ENCODE measurements at regions not wholly inside any gene's neighbourhood (a gene's known extent, or its start where the extent isn't known, plus 50 kb on each side); places are given as distances from the start of the nearest gene placed in this dataset.

DNA sequence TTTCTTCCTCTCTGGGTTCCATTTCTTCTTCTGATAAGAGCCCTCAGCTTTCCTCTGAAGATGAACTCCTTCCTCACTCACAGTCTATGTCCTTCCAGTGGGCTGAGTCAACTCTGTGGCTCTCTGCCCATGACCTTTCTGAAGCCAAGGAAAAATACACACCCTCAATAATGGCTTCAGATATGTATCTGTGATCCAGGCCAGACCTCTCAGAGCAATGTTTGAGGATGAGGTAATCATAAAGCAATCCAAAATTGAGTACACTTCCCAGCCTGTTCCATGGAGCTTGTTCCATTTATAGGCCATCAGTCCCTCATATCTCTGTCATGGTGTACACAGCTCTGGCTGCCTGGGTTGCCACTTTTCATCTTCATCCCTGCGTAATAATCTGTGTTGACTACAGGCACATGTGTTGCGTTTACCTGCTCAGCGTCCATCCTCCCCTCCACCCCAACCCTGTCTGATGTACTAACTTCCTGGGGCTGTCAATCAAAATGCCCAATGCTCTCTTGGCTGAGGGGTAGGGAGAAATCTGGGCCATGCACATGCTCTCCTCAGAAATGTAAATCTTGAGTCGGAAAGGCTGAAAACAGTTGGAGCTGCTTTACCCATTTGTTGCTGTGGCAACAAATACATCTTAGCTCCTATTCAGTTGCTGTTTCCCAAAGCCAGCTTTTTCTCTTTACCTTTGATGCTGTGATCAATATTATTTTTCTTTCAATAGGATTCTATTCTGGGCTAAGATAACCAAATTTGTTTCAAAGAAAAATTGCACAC is 377.8 kb upstream of the TMEM132C start:
- H3K4me3 ChIP-seq (ENCODE audit: low read depth, low read length): no peak overlapping the region
- no peak for DNase-seq (ENCODE audit: low read depth)
- TF ChIP-seq POLR2A (IDR thresholded peaks at IDR 0.05; ENCODE audit: extremely low read depth, insufficient read length) (no peak), MYC (IDR thresholded peaks at IDR 0.05; ENCODE audit: low read depth, low read length) (no peak)
- TF ChIP-seq, protein P1, sequence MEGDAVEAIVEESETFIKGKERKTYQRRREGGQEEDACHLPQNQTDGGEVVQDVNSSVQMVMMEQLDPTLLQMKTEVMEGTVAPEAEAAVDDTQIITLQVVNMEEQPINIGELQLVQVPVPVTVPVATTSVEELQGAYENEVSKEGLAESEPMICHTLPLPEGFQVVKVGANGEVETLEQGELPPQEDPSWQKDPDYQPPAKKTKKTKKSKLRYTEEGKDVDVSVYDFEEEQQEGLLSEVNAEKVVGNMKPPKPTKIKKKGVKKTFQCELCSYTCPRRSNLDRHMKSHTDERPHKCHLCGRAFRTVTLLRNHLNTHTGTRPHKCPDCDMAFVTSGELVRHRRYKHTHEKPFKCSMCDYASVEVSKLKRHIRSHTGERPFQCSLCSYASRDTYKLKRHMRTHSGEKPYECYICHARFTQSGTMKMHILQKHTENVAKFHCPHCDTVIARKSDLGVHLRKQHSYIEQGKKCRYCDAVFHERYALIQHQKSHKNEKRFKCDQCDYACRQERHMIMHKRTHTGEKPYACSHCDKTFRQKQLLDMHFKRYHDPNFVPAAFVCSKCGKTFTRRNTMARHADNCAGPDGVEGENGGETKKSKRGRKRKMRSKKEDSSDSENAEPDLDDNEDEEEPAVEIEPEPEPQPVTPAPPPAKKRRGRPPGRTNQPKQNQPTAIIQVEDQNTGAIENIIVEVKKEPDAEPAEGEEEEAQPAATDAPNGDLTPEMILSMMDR (IDR thresholded peaks at IDR 0.05; ENCODE audit: low read depth, low read length): no peak
- TF ChIP-seq, protein P2, sequence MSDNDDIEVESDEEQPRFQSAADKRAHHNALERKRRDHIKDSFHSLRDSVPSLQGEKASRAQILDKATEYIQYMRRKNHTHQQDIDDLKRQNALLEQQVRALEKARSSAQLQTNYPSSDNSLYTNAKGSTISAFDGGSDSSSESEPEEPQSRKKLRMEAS (IDR thresholded peaks at IDR 0.05; ENCODE audit: low read depth, low read length): no peak

DNA sequence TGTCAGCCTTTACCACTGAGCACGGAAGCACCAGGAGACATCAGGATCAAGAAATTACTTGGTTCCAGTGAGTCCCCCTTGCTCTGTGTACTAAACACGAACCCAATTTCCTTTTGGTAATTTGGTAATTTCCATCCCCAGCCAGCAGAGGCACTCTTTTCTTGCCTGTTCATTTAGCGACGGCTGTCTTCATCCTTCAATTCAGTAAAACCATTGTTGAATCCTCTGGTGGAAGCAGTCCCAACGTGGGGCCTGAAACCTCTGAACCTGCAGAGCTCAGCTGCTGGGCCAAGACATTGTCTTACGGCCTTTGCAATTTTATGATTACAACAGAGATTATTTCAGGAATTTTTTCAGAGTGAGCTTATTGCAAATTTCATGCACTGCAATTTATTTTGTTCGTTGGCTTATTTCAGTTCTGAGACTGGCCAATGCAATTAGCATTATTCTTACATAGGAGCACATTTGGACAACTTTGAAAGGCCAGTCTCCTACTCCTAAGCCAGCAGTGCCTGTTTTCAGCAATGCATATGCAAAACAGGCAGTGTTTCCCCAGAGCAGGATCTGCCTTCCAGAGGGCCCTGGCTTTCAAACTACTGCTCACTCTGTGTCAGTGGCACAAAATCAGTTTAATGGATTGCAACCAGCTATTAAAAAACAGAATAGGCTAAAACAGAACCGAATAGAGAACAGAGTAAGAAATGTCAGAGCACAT is 372.9 kb upstream of the TMEM132C start:
- H3K4me3 ChIP-seq (ENCODE audit: low read depth, low read length): no peak overlapping the region
- DNase-seq (ENCODE audit: low read depth): peak; percentile 29
- TF ChIP-seq, protein P1 (IDR thresholded peaks at IDR 0.05; ENCODE audit: low read depth, low read length): peak; percentile 63
- TF ChIP-seq, protein P2 (IDR thresholded peaks at IDR 0.05; ENCODE audit: low read depth, low read length): no peak
- no peak for TF ChIP-seq POLR2A (IDR thresholded peaks at IDR 0.05; ENCODE audit: extremely low read depth, insufficient read length)
- no peak for TF ChIP-seq MYC (IDR thresholded peaks at IDR 0.05; ENCODE audit: low read depth, low read length)

DNA sequence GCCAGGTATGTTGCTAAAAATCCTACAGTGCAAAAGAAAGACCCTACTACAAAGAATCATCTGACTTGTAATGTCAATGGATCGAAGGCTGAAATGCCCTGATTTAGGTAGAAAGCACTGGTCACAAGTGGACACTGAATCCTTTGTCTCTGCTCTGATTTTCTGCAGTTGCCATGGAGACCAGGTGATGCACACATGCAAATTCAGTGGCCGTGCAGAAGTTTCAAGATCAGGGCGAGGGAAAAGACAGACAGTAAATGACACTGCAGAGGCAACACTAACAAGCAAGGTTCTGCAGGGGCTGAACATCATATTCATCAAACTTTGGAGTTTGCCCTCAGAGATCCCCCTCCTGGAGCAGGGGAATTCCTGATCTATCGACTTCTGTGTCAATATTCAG is 370.3 kb upstream of the TMEM132C start:
- no peak overlapping the region for H3K4me3 ChIP-seq (ENCODE audit: low read depth, low read length)
- TF ChIP-seq, protein P2 (IDR thresholded peaks at IDR 0.05; ENCODE audit: low read depth, low read length): no peak
- TF ChIP-seq POLR2A (IDR thresholded peaks at IDR 0.05; ENCODE audit: extremely low read depth, insufficient read length) (no peak), MYC (IDR thresholded peaks at IDR 0.05; ENCODE audit: low read depth, low read length) (no peak)
- TF ChIP-seq, protein P1 (IDR thresholded peaks at IDR 0.05; ENCODE audit: low read depth, low read length): no peak
- DNase-seq (ENCODE audit: low read depth): no peak

DNA sequence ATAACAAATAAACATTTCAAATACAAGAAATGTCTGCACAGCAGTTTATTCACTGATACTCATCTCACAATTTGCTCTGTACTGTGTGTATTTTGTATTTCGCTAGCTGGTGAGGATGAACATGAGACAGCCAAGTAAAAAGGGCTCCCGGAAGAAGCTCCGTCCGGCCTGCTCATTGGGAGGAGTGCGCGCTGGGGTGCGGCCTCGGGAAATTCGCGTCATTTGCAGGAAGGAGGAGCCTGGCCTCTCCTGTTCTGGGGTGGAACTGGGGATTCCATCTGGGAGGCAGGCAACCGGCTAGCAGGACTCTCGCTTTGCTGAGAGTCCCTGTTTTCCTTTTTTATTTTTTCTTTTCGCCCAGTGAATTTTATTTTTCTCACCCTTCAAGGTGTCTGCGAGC is 368.4 kb upstream of the TMEM132C start:
- TF ChIP-seq, protein P2 (IDR thresholded peaks at IDR 0.05; ENCODE audit: low read depth, low read length): no peak
- TF ChIP-seq, protein P1 (IDR thresholded peaks at IDR 0.05; ENCODE audit: low read depth, low read length): no peak
- TF ChIP-seq POLR2A (IDR thresholded peaks at IDR 0.05; ENCODE audit: extremely low read depth, insufficient read length) (no peak), MYC (IDR thresholded peaks at IDR 0.05; ENCODE audit: low read depth, low read length) (no peak)
- DNase-seq (ENCODE audit: low read depth): no peak
- no peak overlapping the region for H3K4me3 ChIP-seq (ENCODE audit: low read depth, low read length)

DNA sequence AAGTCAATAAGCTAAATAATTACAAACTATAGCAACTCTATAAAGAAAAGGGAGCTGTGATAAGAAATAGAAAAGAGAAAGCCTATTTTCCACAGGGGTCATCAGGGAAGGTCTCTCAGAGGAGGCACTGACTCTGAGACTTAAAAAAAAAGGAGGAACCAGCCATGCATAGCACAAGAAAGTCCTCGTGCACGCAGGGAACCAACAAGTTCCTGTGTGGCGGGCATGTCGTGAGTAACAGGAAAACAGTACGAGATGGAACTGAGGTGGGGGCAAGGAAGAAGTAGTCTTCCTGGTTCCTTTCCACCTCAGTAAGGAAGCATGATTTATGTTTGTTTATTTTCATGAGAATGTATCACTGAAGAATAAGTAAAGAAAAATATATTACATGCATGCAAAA is 367.0 kb upstream of the TMEM132C start:
- TF ChIP-seq MYC (IDR thresholded peaks at IDR 0.05; ENCODE audit: low read depth, low read length): no peak
- no peak for DNase-seq (ENCODE audit: low read depth)
- H3K4me3 ChIP-seq (ENCODE audit: low read depth, low read length): no peak overlapping the region

DNA sequence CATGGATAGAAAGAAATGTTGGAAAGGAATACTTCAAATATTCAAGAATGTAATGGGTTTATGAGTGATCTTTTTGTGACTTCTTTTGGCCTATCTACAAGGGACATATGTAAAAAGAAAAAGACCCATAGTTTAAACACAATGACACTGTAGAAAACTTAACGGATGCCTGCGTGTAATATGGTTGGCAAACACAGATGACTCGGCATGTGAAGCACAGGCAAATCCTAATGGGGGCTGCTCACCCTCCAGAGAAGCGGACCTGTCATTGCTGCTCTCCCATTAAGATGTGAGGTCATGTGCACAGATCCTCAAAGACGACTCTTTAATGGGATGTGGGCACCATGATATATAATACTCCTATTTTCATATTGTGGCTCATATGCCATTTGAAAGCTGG is 366.6 kb upstream of the TMEM132C start:
- DNase-seq (ENCODE audit: low read depth): no peak
- TF ChIP-seq, protein P2 (IDR thresholded peaks at IDR 0.05; ENCODE audit: low read depth, low read length): no peak
- no peak for TF ChIP-seq MYC (IDR thresholded peaks at IDR 0.05; ENCODE audit: low read depth, low read length)
- TF ChIP-seq, protein P1 (IDR thresholded peaks at IDR 0.05; ENCODE audit: low read depth, low read length): no peak
- TF ChIP-seq POLR2A (IDR thresholded peaks at IDR 0.05; ENCODE audit: extremely low read depth, insufficient read length): no peak
- H3K4me3 ChIP-seq (ENCODE audit: low read depth, low read length): no peak overlapping the region
